HG02884 (cell line): ENCODE measurements at regions not wholly inside any gene's neighbourhood (a gene's known extent, or its start where the extent isn't known, plus 50 kb on each side); places are given as distances from the start of the nearest gene placed in this dataset.

Source experiments
- ATAC-seq: cut with Tn5 transposase; IDR thresholded peaks from one replicate; pipeline ENCODE4 v1.9.1; 2021; ENCODE audit warnings: mild to moderate bottlenecking, moderate library complexity; ENCODE audit not compliant: unreplicated experiment

GRCh38 chr3:159210336-159210735 lies 408.5 kb downstream of the MFSD1 start:
- ATAC-seq = no peak

- no peak for ATAC-seq
Measured at GRCh38 chr3:159216311-159216710, 414.5 kb downstream of the MFSD1 start.

- no peak for ATAC-seq
Measured at GRCh38 chr3:159219231-159219630, 417.4 kb downstream of the MFSD1 start.

- no peak for ATAC-seq
Measured at GRCh38 chr3:159221335-159221734, 419.5 kb downstream of the MFSD1 start.

- ATAC-seq = no peak
Measured at GRCh38 chr3:159229116-159229680, 427.3 kb downstream of the MFSD1 start.

GRCh38 chr3:159232966-159233365 lies 431.1 kb downstream of the MFSD1 start:
- ATAC-seq = no peak

GRCh38 chr3:159233734-159234133 lies 431.9 kb downstream of the MFSD1 start:
- no peak for ATAC-seq

GRCh38 chr3:159234306-159234705 lies 432.5 kb downstream of the MFSD1 start:
- ATAC-seq = no peak

GRCh38 chr3:159236321-159236720 lies 434.5 kb downstream of the MFSD1 start:
- no peak for ATAC-seq

- ATAC-seq = no peak
Measured at GRCh38 chr3:159237226-159237625, 435.4 kb downstream of the MFSD1 start.

GRCh38 chr3:159238646-159239045 lies 436.8 kb downstream of the MFSD1 start:
- ATAC-seq = no peak

- ATAC-seq = no peak
Measured at GRCh38 chr3:159239059-159239458, 437.2 kb downstream of the MFSD1 start.

GRCh38 chr3:159244933-159245332 lies 443.1 kb downstream of the MFSD1 start:
- ATAC-seq = no peak

- ATAC-seq = no peak
Measured at GRCh38 chr3:159245871-159246270, 444.0 kb downstream of the MFSD1 start.

GRCh38 chr3:159246385-159246784 lies 444.5 kb downstream of the MFSD1 start:
- no peak for ATAC-seq

GRCh38 chr3:159249472-159250174 lies 447.8 kb downstream of the MFSD1 start:
- ATAC-seq = no peak

- no peak for ATAC-seq
Measured at GRCh38 chr3:159250961-159251360, 449.1 kb downstream of the MFSD1 start.

- no peak for ATAC-seq
Measured at GRCh38 chr3:159252274-159252673, 450.4 kb downstream of the MFSD1 start.

- ATAC-seq = no peak
Measured at GRCh38 chr3:159252772-159253384, 451.0 kb downstream of the MFSD1 start.

GRCh38 chr3:159253860-159254259 lies 452.0 kb downstream of the MFSD1 start:
- no peak for ATAC-seq

- no peak for ATAC-seq
Measured at GRCh38 chr3:159257954-159258353, 456.1 kb downstream of the MFSD1 start.

GRCh38 chr3:159258934-159259333 lies 457.1 kb downstream of the MFSD1 start:
- no peak for ATAC-seq
